Gastroesophageal sphincter (tissue), 4 donors: ENCODE measurements at regions not wholly inside any gene's neighbourhood (a gene's known extent, or its start where the extent isn't known, plus 50 kb on each side); places are given as distances from the start of the nearest gene placed in this dataset.

Source experiments
- ATAC-seq: fragments of 150-250 bp; one replicate; pipeline ENCODE4 v1.9.1; 2016; ENCODE audit warnings: mild to moderate bottlenecking, moderate library complexity
- H3K27ac ChIP-seq, 4 donors: fragments of 200-600 bp; sonication (generic) in 3 of 4; 1 replicate in 3 of 4; 2 replicates in 1 of 4; pipeline ENCODE4 v1.5.1; 2016 to 2019
- H3K27me3 ChIP-seq: fragments of 200-600 bp; sonication (generic); one replicate; pipeline ENCODE4 v1.5.1; 2019
- H3K36me3 ChIP-seq, 2 donors: fragments of 200-600 bp; sonication (generic); one replicate each; pipeline ENCODE4 v1.5.1; 2019; ENCODE audit warnings: control low read depth in 1 of 2
- H3K4me1 ChIP-seq, 3 donors: fragments of 200-600 bp; sonication (generic); 1 replicate in 2 of 3; 2 replicates in 1 of 3; pipeline ENCODE4 v1.5.1; 2016 to 2019; ENCODE audit warnings: control low read depth in 2 of 3
- H3K4me3 ChIP-seq, 2 donors: fragments of 200-600 bp; sonication (generic); one replicate each; pipeline ENCODE4 v1.5.1; 2019; ENCODE audit warnings: mild to moderate bottlenecking in 1 of 2, moderate library complexity in 1 of 2
- H3K9me3 ChIP-seq, 3 donors: fragments of 200-600 bp; sonication (generic); one replicate each; pipeline ENCODE4 v1.5.1; 2017 to 2019; ENCODE audit warnings: control low read depth in 2 of 3
- EP300 ChIP-seq: sonication (generic); formaldehyde crosslinking; IDR thresholded peaks from one replicate; pipeline ENCODE4 v1.6.1; 2017; ENCODE audit warnings: antibody characterized with exemption, mild to moderate bottlenecking
- POLR2A ChIP-seq, 2 donors: fragments of 450-650 bp; IDR thresholded peaks; one replicate each; pipeline ENCODE4 v1.6.1; 2017; ENCODE audit warnings: antibody characterized with exemption in 2 of 2, mild to moderate bottlenecking in 2 of 2, moderate library complexity in 1 of 2
- POLR2AphosphoS5 ChIP-seq: sonication (generic); formaldehyde crosslinking; IDR thresholded peaks from one replicate; pipeline ENCODE4 v1.6.1; 2017; ENCODE audit warnings: antibody characterized with exemption
- WGBS, 2 donors: methylation state at CpG; one replicate each; pipeline ENCODE4 v1.1.5; 2018; ENCODE audit warnings: low coverage in 1 of 2; 5-methylcytosine and 5-hydroxymethylcytosine counted together
- TF ChIP-seq, protein P1 (sequence below), 4 experiments: fragments of 200-600 bp in 2 of 4; fragments of 450-650 bp in 2 of 4; sonication (generic) in 1 of 4; IDR thresholded peaks; one replicate each; pipeline ENCODE4 v1.5.1; 2017 to 2019; ENCODE audit warnings: antibody characterized with exemption in 4 of 4, mild to moderate bottlenecking in 2 of 4, moderate library complexity in 2 of 4

DNA sequence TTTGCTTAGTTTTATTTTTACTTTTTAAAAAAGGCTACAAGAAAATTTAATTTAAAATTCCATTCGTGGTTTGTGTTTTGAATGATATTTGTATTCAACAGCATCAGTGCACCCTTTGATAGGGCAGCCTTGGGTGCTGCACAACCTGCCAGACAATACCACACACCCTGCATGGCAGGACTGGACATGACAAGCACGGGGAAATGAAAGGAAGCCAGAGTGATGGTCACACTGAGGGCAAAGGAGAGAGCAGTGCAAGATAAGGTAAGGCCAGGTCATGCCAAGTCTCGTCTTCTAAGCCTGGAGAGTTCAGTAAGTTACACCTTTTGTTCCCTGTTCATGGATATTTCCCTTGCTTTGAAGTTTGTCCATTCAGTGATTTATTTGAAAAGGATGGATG, 103.0 kb downstream of the ALDH8A1 start:
- Histone ChIP-seq H3K36me3 (no peaks in the 10 kb centered on the region), H3K27me3 (no peaks in the 10 kb centered on the region), H3K4me3 (no peak overlapping the region), H3K9me3 (no peaks in the 10 kb centered on the region), H3K27ac (no peak overlapping the region), H3K4me1 (no peaks in the 10 kb centered on the region)
- WGBS, 2 donors = 56 to 64% methylated on average over 3 of the region's 3 CpGs
- no peak for ATAC-seq
- TF ChIP-seq, protein P1, sequence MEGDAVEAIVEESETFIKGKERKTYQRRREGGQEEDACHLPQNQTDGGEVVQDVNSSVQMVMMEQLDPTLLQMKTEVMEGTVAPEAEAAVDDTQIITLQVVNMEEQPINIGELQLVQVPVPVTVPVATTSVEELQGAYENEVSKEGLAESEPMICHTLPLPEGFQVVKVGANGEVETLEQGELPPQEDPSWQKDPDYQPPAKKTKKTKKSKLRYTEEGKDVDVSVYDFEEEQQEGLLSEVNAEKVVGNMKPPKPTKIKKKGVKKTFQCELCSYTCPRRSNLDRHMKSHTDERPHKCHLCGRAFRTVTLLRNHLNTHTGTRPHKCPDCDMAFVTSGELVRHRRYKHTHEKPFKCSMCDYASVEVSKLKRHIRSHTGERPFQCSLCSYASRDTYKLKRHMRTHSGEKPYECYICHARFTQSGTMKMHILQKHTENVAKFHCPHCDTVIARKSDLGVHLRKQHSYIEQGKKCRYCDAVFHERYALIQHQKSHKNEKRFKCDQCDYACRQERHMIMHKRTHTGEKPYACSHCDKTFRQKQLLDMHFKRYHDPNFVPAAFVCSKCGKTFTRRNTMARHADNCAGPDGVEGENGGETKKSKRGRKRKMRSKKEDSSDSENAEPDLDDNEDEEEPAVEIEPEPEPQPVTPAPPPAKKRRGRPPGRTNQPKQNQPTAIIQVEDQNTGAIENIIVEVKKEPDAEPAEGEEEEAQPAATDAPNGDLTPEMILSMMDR (IDR thresholded peaks at IDR 0.05) = no peak
- TF ChIP-seq POLR2AphosphoS5 (no peak), POLR2A (IDR thresholded peaks at IDR 0.05) (no peak), EP300 (no peak)

DNA sequence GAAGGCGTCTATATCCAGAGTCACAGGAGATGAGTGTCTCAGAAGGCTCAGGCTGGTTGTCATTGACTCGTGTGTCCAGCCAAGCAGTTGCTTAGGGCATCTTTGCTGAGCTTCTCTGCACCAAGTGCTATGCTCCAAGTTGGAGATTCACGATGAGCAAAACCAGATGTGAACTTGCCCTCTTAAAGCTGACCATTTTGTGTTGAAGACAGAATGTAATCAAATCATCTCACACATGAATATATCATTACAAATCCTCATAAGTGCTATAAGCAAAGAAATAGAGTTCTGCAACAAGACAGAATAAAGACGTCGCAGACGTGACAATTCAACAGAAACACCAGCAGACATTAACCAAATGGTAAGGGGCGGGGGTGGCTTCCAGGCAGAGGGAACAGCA, 103.9 kb downstream of the ALDH8A1 start:
- H3K9me3 ChIP-seq = no peaks in the 10 kb centered on the region
- no peaks in the 10 kb centered on the region for H3K27me3 ChIP-seq
- H3K36me3 ChIP-seq = no peaks in the 10 kb centered on the region
- TF ChIP-seq POLR2A (IDR thresholded peaks at IDR 0.05) = no peak
- TF ChIP-seq POLR2AphosphoS5 = no peak
- TF ChIP-seq, protein P1 (IDR thresholded peaks at IDR 0.05) = no peak
- no peak for TF ChIP-seq EP300
- 56 to 60% methylated on average over 5 to 6 of the region's 7 CpGs for WGBS, 2 donors
- ATAC-seq = no peak
- H3K4me1 ChIP-seq = no peaks in the 10 kb centered on the region
- H3K4me3 ChIP-seq = no peak overlapping the region
- H3K27ac ChIP-seq = no peak overlapping the region

DNA sequence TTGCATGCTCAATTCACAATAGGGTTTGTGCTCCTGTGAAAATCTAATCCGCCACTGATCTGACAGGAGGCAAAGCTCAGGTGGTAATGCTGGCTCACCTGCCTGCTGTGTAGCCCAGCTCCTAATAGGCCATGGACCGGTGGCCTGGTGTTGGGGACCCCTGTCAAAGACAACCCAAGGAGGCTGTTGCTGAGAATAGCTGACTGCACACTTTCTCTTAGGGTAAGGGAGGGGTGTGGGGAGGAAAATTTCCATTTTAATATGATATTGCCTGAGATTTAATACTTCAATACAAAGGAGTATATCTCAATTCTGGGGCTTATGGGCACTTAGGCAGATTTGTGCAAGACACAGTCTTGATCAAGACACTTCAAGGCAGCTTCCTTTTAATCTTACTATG, 105.8 kb downstream of the ALDH8A1 start:
- no CpG with 5 or more reads among the region's 2 CpGs for WGBS, 2 donors
- Histone ChIP-seq H3K27me3 (no peaks in the 10 kb centered on the region), H3K4me3 (no peak overlapping the region), H3K36me3 (no peaks in the 10 kb centered on the region), H3K9me3 (no peaks in the 10 kb centered on the region), H3K4me1 (no peaks in the 10 kb centered on the region), H3K27ac (no peak overlapping the region)
- no peak for ATAC-seq
- no peak for TF ChIP-seq POLR2A (IDR thresholded peaks at IDR 0.05)
- TF ChIP-seq, protein P1 (IDR thresholded peaks at IDR 0.05) = no peak
- no peak for TF ChIP-seq POLR2AphosphoS5
- no peak for TF ChIP-seq EP300

DNA sequence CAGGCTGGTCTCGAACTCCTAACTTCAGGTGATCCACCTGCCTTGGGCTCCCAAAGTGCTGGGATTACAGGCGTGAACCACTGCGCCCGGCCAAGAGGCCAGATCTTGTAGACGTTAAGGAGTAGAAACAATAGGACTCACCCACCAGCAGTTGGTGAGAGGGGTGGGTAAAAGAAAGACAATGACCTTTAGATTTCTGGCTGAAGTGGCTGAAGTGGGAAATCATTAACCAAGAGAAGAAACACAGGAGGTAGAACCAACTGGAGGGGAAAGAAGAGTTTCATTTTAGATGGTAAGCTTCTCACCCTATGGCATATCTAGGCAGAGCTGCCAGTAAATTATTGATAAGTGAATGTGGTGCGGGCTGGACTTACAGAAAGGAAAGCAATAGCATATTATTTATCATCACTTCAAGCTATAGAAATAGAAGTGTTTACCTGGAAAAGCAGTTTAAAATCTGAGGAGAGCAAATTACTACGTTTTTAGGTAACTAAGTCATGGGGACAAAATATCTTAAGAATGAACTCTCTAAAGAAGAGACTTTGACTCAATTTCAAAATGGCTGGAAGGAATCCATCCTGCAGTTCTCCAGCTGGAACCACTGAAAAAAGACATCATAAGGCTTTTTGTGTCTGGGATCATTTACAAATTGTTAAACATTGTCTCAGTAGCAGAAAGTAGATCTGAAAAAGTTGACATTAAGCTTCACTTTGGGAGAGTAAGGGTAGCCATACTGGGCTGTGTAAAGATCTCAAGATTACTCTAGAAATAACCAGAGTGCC, 109.6 kb downstream of the ALDH8A1 start:
- no peak overlapping the region for H3K4me3 ChIP-seq
- H3K27me3 ChIP-seq = no peaks in the 10 kb centered on the region
- H3K27ac ChIP-seq = no peak overlapping the region
- H3K4me1 ChIP-seq = peaks cover 0 to 23% (median 11%) of the 10 kb centered on the region in 3 donors
- H3K9me3 ChIP-seq = no peaks in the 10 kb centered on the region
- no peak for ATAC-seq
- WGBS, 2 donors = 81 to 84% methylated on average over 2 to 7 of the region's 7 CpGs
- no peak for TF ChIP-seq POLR2A (IDR thresholded peaks at IDR 0.05)
- no peak for TF ChIP-seq POLR2AphosphoS5
- no peak for TF ChIP-seq EP300
- TF ChIP-seq, protein P1 (IDR thresholded peaks at IDR 0.05) = no peak
- H3K36me3 ChIP-seq = no peaks in the 10 kb centered on the region

DNA sequence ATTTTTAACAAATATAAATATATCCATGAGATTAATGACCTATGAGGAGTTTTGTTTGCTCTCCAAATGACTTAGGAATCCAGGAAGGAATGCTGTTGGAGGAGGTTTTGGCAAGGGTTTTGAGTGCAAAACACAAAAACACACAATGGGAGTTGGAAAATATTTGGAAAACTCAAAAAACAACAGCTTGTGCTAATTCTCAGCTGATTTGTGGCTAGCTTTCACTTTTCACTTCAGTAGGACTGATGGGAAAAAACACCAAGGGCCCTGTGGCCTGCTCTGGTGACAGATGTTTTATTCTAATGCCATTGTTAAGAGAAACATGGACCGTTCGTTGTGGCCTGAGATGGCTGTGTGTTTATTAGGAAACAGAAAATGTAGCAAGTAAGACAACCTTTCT, 113.9 kb downstream of the ALDH8A1 start:
- peak overlapping the region in 2 of 4 donors; percentile 44 to 53 for H3K27ac ChIP-seq

More for the DNA sequence above, 113.9 kb downstream of the ALDH8A1 start:
- H3K4me1 ChIP-seq = peaks cover 0 to 24% (median 11%) of the 10 kb centered on the region in 3 donors
- no peaks in the 10 kb centered on the region for H3K9me3 ChIP-seq
- TF ChIP-seq POLR2AphosphoS5 (no peak), EP300 (no peak), POLR2A (IDR thresholded peaks at IDR 0.05) (no peak)
- TF ChIP-seq, protein P1 (IDR thresholded peaks at IDR 0.05) = no peak
- ATAC-seq = peak; percentile 46
- H3K36me3 ChIP-seq = no peaks in the 10 kb centered on the region
- WGBS, 2 donors = 24 to 37% methylated on average over 2 of the region's 2 CpGs
- H3K27me3 ChIP-seq = no peaks in the 10 kb centered on the region
- no peak overlapping the region for H3K4me3 ChIP-seq
